ENCODE measurements at regions not wholly inside any gene's neighbourhood (a gene's known extent, or its start where the extent isn't known, plus 50 kb on each side); places are given as distances from the start of the nearest gene placed in this dataset.

DNA sequence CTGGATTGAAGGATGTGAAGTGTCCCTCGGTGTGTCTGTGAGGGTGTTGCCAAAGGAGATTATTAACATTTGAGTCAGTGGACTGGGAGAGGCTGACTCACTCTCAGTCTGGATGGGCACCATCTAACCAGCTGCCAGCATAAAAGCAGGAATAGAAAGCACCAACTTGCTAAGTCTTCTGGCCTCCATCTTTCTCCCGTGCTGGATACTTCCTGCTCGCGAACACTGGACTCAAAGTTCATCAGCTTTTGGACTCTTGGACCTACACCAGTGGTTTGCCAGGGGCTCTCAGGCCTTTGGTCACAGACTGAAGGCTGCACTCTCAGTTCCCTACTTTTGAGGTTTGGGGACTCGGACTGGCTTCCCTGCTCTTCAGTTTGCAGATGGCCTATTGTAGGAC lies 220.3 kb upstream of the LRFN2 start:
- Histone ChIP-seq H2AFZ (ENCODE audit: low read depth, low read length) (no peak overlapping the region), H3K4me1 (ENCODE audit: insufficient read depth, low read length) (no peaks in the 10 kb centered on the region), H3K27ac (ENCODE audit: low read depth, low read length) (no peak overlapping the region), H3K36me3 (ENCODE audit: insufficient read depth, low read length) (no peaks in the 10 kb centered on the region), H4K20me1 (ENCODE audit: insufficient read depth, low read length) (no peaks in the 10 kb centered on the region), H3K79me2 (ENCODE audit: insufficient read depth, low read length) (no peaks in the 10 kb centered on the region), H3K4me2 (ENCODE audit: low read length) (no peak overlapping the region), H3K9me3 (ENCODE audit: insufficient read depth, low read depth, low read length) (no peaks in the 10 kb centered on the region), H3K4me3 (ENCODE audit: insufficient read depth, low read depth, low read length) (no peak overlapping the region), H3K27me3 (ENCODE audit: insufficient read depth, low read length) (no peaks in the 10 kb centered on the region), H3K9ac (ENCODE audit: low read length) (no peak overlapping the region)
- Mint-ChIP-seq H3K27ac (ENCODE audit: unreplicated experiment) (no peak overlapping the region), H3K27me3 (ENCODE audit: low read depth, unreplicated experiment) (peaks cover 10% of the 10 kb centered on the region), H3K4me3 (ENCODE audit: unreplicated experiment) (no peak overlapping the region), H3K36me3 (ENCODE audit: low read depth, unreplicated experiment) (no peaks in the 10 kb centered on the region), H3K4me1 (ENCODE audit: low read depth, unreplicated experiment) (peaks cover 12% of the 10 kb centered on the region), H3K9me3 (ENCODE audit: unreplicated experiment) (no peaks in the 10 kb centered on the region)
- no peak for TF ChIP-seq EZH2 (IDR thresholded peaks at IDR 0.05; ENCODE audit: insufficient read depth, low read length)
- TF ChIP-seq, protein P1, sequence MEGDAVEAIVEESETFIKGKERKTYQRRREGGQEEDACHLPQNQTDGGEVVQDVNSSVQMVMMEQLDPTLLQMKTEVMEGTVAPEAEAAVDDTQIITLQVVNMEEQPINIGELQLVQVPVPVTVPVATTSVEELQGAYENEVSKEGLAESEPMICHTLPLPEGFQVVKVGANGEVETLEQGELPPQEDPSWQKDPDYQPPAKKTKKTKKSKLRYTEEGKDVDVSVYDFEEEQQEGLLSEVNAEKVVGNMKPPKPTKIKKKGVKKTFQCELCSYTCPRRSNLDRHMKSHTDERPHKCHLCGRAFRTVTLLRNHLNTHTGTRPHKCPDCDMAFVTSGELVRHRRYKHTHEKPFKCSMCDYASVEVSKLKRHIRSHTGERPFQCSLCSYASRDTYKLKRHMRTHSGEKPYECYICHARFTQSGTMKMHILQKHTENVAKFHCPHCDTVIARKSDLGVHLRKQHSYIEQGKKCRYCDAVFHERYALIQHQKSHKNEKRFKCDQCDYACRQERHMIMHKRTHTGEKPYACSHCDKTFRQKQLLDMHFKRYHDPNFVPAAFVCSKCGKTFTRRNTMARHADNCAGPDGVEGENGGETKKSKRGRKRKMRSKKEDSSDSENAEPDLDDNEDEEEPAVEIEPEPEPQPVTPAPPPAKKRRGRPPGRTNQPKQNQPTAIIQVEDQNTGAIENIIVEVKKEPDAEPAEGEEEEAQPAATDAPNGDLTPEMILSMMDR (IDR thresholded peaks at IDR 0.05; ENCODE audit: insufficient read depth, low read depth, low read length): no peak
- FAIRE-seq (no peak), DNase-seq (ENCODE audit: low read depth) (no peak)

DNA sequence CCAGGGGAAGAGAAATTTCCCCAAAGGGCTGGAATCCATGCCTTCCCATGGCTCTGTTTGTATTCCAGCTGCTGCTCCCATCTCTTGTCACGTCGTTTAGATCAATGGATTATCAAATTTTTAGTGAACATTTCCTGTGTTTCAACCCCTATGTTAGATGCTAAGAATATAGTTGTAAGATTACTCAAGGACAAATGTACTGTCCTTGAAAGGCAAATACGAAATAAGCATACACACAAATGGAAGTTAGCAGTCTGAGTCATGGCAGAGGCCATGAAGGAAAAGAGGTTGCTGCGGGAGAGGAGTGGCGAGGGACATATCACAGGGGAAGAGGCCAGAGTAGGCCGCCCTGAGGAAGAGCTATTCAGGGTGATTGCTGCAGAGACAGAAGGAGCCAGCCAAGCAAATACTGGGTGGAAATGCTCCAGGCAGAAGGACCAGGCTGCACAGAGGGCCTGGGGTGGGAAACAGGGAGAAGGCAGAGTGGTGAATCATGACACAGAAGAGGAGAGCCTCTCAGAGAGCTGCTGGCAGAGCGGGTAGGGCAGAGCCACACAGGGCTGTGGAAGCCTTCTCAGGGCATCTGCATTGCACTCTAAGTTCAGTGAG lies 219.2 kb upstream of the LRFN2 start:
- Histone ChIP-seq H4K20me1 (ENCODE audit: insufficient read depth, low read length) (no peaks in the 10 kb centered on the region), H3K9me3 (ENCODE audit: insufficient read depth, low read depth, low read length) (no peaks in the 10 kb centered on the region), H3K36me3 (ENCODE audit: insufficient read depth, low read length) (no peaks in the 10 kb centered on the region), H3K4me2 (ENCODE audit: low read length) (no peak overlapping the region), H3K9ac (ENCODE audit: low read length) (no peak overlapping the region), H3K79me2 (ENCODE audit: insufficient read depth, low read length) (no peaks in the 10 kb centered on the region), H3K27me3 (ENCODE audit: insufficient read depth, low read length) (no peaks in the 10 kb centered on the region), H3K4me1 (ENCODE audit: insufficient read depth, low read length) (no peaks in the 10 kb centered on the region), H2AFZ (ENCODE audit: low read depth, low read length) (no peak overlapping the region), H3K27ac (ENCODE audit: low read depth, low read length) (no peak overlapping the region), H3K4me3 (ENCODE audit: insufficient read depth, low read depth, low read length) (no peak overlapping the region)
- Mint-ChIP-seq H3K4me1 (ENCODE audit: low read depth, unreplicated experiment) (peaks cover 12% of the 10 kb centered on the region), H3K9me3 (ENCODE audit: unreplicated experiment) (no peaks in the 10 kb centered on the region), H3K27ac (ENCODE audit: unreplicated experiment) (no peak overlapping the region), H3K4me3 (ENCODE audit: unreplicated experiment) (no peak overlapping the region), H3K36me3 (ENCODE audit: low read depth, unreplicated experiment) (no peaks in the 10 kb centered on the region), H3K27me3 (ENCODE audit: low read depth, unreplicated experiment) (peaks cover 8% of the 10 kb centered on the region)
- TF ChIP-seq, protein P1 (IDR thresholded peaks at IDR 0.05; ENCODE audit: insufficient read depth, low read depth, low read length): no peak
- TF ChIP-seq EZH2 (IDR thresholded peaks at IDR 0.05; ENCODE audit: insufficient read depth, low read length): no peak
- no peak for DNase-seq (ENCODE audit: low read depth)
- no peak for FAIRE-seq

DNA sequence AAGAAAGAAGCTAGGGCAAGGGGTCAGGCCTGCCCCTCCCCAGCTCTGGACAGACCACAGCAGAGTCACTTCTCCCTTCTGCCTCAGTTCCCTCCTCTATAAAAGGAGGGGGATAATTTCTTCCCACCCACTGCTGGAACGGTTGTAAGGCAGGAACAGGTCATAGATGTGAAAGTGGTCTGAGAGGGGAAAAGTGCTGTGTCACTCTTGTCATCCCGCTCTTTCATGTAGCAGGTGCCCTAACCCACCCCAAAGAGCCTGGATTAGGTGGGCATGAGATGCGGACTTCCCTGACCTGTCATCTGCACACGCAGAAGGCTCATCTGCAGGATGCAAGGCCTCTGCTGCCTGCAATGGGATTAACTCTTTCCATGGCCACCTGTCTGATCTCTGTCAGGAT lies 218.2 kb upstream of the LRFN2 start:
- Histone ChIP-seq H4K20me1 (ENCODE audit: insufficient read depth, low read length) (no peaks in the 10 kb centered on the region), H3K79me2 (ENCODE audit: insufficient read depth, low read length) (no peaks in the 10 kb centered on the region), H3K4me3 (ENCODE audit: insufficient read depth, low read depth, low read length) (no peak overlapping the region), H3K9me3 (ENCODE audit: insufficient read depth, low read depth, low read length) (no peaks in the 10 kb centered on the region), H3K36me3 (ENCODE audit: insufficient read depth, low read length) (no peaks in the 10 kb centered on the region), H3K4me2 (ENCODE audit: low read length) (no peak overlapping the region), H3K4me1 (ENCODE audit: insufficient read depth, low read length) (no peaks in the 10 kb centered on the region), H3K9ac (ENCODE audit: low read length) (no peak overlapping the region), H2AFZ (ENCODE audit: low read depth, low read length) (no peak overlapping the region), H3K27me3 (ENCODE audit: insufficient read depth, low read length) (no peaks in the 10 kb centered on the region), H3K27ac (ENCODE audit: low read depth, low read length) (no peak overlapping the region)
- DNase-seq (ENCODE audit: low read depth) (no peak), FAIRE-seq (no peak)
- no peaks in the 10 kb centered on the region for H3K36me3 Mint-ChIP-seq (ENCODE audit: low read depth, unreplicated experiment)
- no peak overlapping the region for H3K27ac Mint-ChIP-seq (ENCODE audit: unreplicated experiment)
- H3K9me3 Mint-ChIP-seq (ENCODE audit: unreplicated experiment): no peaks in the 10 kb centered on the region
- H3K27me3 Mint-ChIP-seq (ENCODE audit: low read depth, unreplicated experiment): peaks cover 6% of the 10 kb centered on the region
- no peak overlapping the region for H3K4me3 Mint-ChIP-seq (ENCODE audit: unreplicated experiment)
- peaks cover 12% of the 10 kb centered on the region for H3K4me1 Mint-ChIP-seq (ENCODE audit: low read depth, unreplicated experiment)
- TF ChIP-seq, protein P1 (IDR thresholded peaks at IDR 0.05; ENCODE audit: insufficient read depth, low read depth, low read length): no peak
- TF ChIP-seq EZH2 (IDR thresholded peaks at IDR 0.05; ENCODE audit: insufficient read depth, low read length): no peak

Measured in astrocyte (in vitro differentiated cells and primary cell).